ENCODE measurements at regions not wholly inside any gene's neighbourhood (a gene's known extent, or its start where the extent isn't known, plus 50 kb on each side); places are given as distances from the start of the nearest gene placed in this dataset.

GRCh38 chr5:162484095-162484494, 416.5 kb downstream of the GABRG2 start:
- Histone ChIP-seq H3K36me3 (ENCODE audit: control insufficient read depth in 2 of 2, extremely low read depth in 1 of 2, insufficient read depth in 2 of 2, low read length in 2 of 2) (no peaks in the 10 kb centered on the region), H3K27me3 (ENCODE audit: control insufficient read depth in 2 of 2, insufficient read depth in 2 of 2, low read length in 2 of 2) (no peaks in the 10 kb centered on the region), H3K9me3 (replicated peaks; ENCODE audit: control insufficient read depth, insufficient read depth, low read length) (peaks cover 5% of the 10 kb centered on the region), H3K9me1 (replicated peaks; ENCODE audit: control insufficient read depth, extremely low read depth, insufficient read depth, low read length) (no peaks in the 10 kb centered on the region), H3K9ac (replicated peaks; ENCODE audit: extremely low read depth, insufficient read depth, low read length) (no peak overlapping the region), H2AFZ (ENCODE audit: low read depth, low read length) (no peak overlapping the region), H3K4me1 (ENCODE audit: control insufficient read depth, extremely low read depth, insufficient read depth, low read length) (no peaks in the 10 kb centered on the region), H3K27ac (ENCODE audit: insufficient read depth, low read depth, low read length) (no peak overlapping the region), H4K20me1 (replicated peaks; ENCODE audit: control insufficient read depth, extremely low read depth, insufficient read depth, low read length) (no peaks in the 10 kb centered on the region), H3K4me3 (replicated peaks in 1 of 3; ENCODE audit: insufficient read depth in 1 of 3, low read depth in 1 of 3, low read length in 3 of 3) (no peak overlapping the region), H3K4me2 (ENCODE audit: insufficient read depth, low read length) (no peak overlapping the region), H3K79me2 (ENCODE audit: control insufficient read depth, insufficient read depth, low read length) (no peaks in the 10 kb centered on the region)
- dilution Hi-C loops (cut with MboI; ENCODE audit: extremely low pct_ligation_motif_present, low sequenced_read_pairs) = no loop called here
- no TSS peak for BruUV-seq (replicated peaks)
- ChIA-PET CTCF (no interaction called here), POLR2A (no interaction called here)
- FAIRE-seq (no peak), DNase-seq (ENCODE audit: low read depth, low spot score) (no peak)
- intact Hi-C loops (cut with micrococcal nuclease) = no loop called here
- no peak for TF ChIP-seq POLR2AphosphoS5 (IDR thresholded peaks at IDR 0.05; ENCODE audit: insufficient read depth, low read depth, low read length)
- TF ChIP-seq MAX (IDR thresholded peaks at IDR 0.05; ENCODE audit: insufficient read depth, insufficient read length) = no peak
- TF ChIP-seq MYC (IDR thresholded peaks at IDR 0.05; ENCODE audit: low read depth, low read length) = no peak

GRCh38 chr5:162484986-162485385, 417.4 kb downstream of the GABRG2 start:
- no peaks in the 10 kb centered on the region for H3K79me2 ChIP-seq (ENCODE audit: control insufficient read depth, insufficient read depth, low read length)
- no peak overlapping the region for H3K4me2 ChIP-seq (ENCODE audit: insufficient read depth, low read length)
- intact Hi-C loops (cut with micrococcal nuclease) (no loop called here), dilution Hi-C loops (cut with MboI; ENCODE audit: extremely low pct_ligation_motif_present, low sequenced_read_pairs) (no loop called here)
- no peaks in the 10 kb centered on the region for H3K27me3 ChIP-seq (ENCODE audit: control insufficient read depth in 2 of 2, insufficient read depth in 2 of 2, low read length in 2 of 2)
- H3K4me1 ChIP-seq (ENCODE audit: control insufficient read depth, extremely low read depth, insufficient read depth, low read length) = no peaks in the 10 kb centered on the region
- H3K9me3 ChIP-seq (replicated peaks; ENCODE audit: control insufficient read depth, insufficient read depth, low read length) = peaks cover 5% of the 10 kb centered on the region
- no peaks in the 10 kb centered on the region for H4K20me1 ChIP-seq (replicated peaks; ENCODE audit: control insufficient read depth, extremely low read depth, insufficient read depth, low read length)
- CTCF ChIA-PET = no interaction called here
- no TSS peak for BruUV-seq (replicated peaks)
- no peak overlapping the region for H3K4me3 ChIP-seq (replicated peaks in 1 of 3; ENCODE audit: insufficient read depth in 1 of 3, low read depth in 1 of 3, low read length in 3 of 3)
- H3K9me1 ChIP-seq (replicated peaks; ENCODE audit: control insufficient read depth, extremely low read depth, insufficient read depth, low read length) = no peaks in the 10 kb centered on the region
- POLR2A ChIA-PET = no interaction called here
- H3K27ac ChIP-seq (ENCODE audit: insufficient read depth, low read depth, low read length) = no peak overlapping the region
- DNase-seq (ENCODE audit: low read depth, low spot score) (no peak), FAIRE-seq (no peak)
- H3K9ac ChIP-seq (replicated peaks; ENCODE audit: extremely low read depth, insufficient read depth, low read length) = no peak overlapping the region
- H3K36me3 ChIP-seq (ENCODE audit: control insufficient read depth in 2 of 2, extremely low read depth in 1 of 2, insufficient read depth in 2 of 2, low read length in 2 of 2) = no peaks in the 10 kb centered on the region
- TF ChIP-seq POLR2AphosphoS5 (IDR thresholded peaks at IDR 0.05; ENCODE audit: insufficient read depth, low read depth, low read length) (no peak), POLR2A (IDR thresholded peaks at IDR 0.05; ENCODE audit: low read depth, low read length) (no peak), CTCF (IDR thresholded peaks at IDR 0.05; ENCODE audit: extremely low read depth in 1 of 2, insufficient read depth in 1 of 2, low read depth in 1 of 2, low read length in 2 of 2) (no peak), MAX (IDR thresholded peaks at IDR 0.05; ENCODE audit: insufficient read depth, insufficient read length) (no peak), GATA2 (IDR thresholded peaks at IDR 0.05; ENCODE audit: insufficient read depth, insufficient read length, low read depth, low read length) (no peak), MYC (IDR thresholded peaks at IDR 0.05; ENCODE audit: low read depth, low read length) (no peak), JUN (IDR thresholded peaks at IDR 0.05; ENCODE audit: borderline replicate concordance, insufficient read depth, insufficient read length, low read depth) (no peak), EZH2 (IDR thresholded peaks at IDR 0.05; ENCODE audit: borderline replicate concordance, low read depth, low read length, severe bottlenecking) (no peak)
- no peak overlapping the region for H2AFZ ChIP-seq (ENCODE audit: low read depth, low read length)

Data from endothelial cell of umbilical vein (primary cell).